ENCODE measurements at regions not wholly inside any gene's neighbourhood (a gene's known extent, or its start where the extent isn't known, plus 50 kb on each side); places are given as distances from the start of the nearest gene placed in this dataset.
A peak's percentile ranks its signal among the peaks of the same experiment; 100 is the strongest.

DNA sequence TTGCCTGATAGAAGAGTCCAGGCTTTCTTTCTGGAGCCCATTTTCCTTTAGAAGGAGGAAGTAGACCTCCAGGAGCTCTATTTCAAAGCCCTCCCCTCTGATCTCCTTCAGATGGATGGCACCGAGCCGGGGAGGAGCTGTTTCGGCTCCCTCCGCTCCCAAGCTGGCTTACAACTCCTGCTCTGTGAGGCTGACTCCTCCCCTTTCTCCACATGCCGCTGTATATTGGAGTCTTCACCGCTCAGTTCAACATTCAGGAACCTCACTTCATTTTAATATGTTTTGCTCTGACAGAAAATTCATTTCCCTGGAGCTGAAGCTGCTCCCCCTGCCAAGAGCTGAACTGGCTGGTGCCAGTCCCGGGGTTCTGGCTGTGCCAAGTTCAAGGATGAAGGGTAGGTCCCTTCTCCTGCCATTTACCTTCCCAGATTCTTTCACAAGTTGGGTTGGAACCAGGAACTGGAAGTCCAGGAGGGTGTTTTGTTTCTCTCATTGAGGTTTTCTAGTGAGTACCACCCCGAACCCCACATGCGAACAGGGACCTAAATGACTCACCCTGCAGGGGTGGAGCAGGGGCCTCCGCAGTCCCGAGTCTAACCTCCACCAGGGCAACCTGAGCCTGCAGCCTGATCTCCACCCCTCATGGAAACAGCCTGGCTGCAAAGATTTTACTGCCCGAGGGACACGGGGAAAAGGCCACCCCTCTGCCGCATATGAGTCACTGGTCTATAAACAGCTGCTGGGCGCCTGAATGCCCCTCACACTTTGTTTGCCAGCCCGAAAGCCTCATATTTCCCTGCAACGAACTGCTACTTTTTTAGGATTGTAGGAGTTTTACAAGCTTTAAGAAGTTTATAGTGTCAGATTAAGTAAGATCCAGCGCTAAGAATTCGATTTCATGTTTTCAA is 68.6 kb upstream of the FOXA2 start:
- no peak for DNase-seq

DNA sequence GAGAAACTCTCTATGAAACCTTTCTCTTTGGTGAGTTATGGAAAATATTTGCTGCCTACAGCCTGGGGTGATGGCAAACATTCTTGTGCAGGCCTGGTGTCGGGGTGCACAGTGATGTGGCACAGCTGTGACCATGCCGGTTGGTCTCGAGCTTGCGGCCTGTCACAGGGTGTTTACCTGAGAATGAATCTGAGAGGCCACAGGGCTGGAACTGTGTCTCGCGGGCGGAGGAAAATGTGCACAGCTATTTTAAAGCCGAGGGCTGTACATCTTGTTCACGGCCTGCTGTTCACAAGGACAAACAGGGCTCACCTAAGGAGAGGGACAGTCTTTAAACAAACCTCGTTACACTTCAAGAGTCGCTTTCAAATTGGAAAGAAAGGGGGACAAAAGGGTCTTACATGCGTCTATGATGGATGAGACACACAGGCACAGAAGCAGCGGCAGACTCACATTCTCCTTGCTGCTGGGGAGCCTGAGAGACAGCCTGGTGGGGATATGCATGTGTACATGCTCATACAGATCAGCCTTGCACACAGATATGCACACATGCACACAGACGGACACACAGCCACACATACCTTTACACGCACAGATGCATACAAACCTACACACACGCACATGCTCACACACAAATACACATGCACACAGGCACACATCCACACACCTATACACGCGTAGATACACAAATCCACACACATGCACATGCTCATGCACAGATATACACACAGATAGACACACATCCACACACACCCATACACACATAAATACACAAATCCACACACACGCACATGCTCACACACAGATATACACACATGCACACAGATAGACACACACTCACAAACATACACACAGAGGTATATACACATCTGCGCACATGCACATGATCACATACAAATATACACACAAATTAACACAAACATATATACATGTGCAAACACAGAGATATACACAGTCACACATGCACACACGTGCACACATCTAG is 69.6 kb upstream of the FOXA2 start:
- DNase-seq, result no peak

DNA sequence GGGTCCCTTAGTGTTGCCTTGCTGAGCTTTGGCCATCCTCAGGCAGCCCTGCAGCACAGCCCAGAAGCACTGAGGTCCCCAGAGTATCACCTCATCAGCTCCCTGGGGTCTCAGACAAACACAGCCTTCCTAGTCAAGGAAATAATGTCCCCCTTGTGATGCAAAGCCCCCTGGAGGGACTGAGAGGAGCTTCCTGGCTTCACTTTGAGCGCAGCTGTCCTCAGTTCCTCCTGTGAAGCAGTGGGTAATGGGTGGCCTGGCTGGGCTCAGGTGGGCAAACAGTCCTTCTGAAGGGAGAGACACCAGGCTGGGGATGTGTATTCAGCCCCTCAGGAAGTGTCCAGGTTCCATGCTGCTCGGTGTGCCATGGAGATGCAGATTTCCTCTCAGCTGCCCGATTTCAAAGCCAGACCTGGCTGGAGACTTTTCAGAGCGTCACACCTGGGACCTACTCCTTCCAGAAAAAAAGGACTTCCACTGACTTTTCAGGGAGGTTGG is 79.2 kb upstream of the FOXA2 start:
- no peak for DNase-seq

DNA sequence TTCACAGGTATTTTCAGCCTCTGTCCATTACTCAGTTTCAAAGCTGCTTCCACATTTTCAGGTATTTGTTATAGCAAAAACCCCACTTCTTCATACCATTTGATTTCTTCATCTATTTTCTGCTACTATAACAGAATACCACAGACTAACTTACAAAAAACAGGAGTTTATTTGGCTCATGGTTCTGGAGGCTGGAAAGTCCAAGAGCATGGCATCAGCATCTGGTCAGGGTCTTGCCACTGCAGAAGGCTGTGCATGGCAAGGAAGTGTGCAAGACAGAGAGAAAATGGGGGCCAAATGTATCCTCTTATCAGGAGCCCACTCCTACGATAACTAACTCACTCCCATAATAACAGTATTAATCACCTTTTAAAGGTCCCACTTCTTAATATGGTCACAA is 82.8 kb upstream of the FOXA2 start:
- DNase-seq, result no peak

DNA sequence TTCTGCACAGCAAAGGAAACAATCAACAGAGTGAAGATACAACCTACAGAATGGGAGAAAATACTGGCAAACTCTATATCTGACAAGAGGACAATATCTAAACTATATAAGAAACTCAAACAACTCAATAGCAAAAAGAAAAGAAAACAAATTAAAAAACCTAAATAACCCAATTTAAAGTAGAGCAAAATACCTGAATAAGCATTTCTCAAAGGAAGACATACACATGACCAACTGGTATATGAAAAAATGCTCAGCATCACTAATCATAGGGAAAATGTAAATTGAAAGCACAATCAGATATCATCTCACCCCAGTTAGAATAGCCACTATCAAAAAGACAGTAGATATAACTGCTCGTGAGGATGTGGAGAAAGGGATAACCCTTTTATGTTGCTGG is 87.8 kb upstream of the FOXA2 start:
- no peak for DNase-seq

DNA sequence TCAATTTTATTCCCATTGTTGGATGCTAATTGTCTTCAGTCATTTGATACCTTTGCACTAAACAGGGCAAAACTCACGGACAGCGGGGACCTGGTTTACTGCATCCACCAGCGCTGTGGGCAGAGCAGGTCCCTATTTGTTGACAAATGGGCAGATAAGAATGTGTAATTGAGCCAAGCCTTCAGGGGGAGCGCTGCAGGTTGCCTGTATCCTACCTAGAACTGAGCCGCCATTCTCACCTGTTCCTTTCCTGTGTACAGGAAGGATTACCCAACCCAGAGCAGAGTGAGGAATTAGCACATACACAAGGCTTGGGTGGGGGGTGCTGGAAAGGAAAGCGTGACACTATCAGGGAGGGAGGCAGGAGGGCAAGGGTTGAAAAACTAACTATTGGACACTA is 89.1 kb upstream of the FOXA2 start:
- no peak for DNase-seq

DNA sequence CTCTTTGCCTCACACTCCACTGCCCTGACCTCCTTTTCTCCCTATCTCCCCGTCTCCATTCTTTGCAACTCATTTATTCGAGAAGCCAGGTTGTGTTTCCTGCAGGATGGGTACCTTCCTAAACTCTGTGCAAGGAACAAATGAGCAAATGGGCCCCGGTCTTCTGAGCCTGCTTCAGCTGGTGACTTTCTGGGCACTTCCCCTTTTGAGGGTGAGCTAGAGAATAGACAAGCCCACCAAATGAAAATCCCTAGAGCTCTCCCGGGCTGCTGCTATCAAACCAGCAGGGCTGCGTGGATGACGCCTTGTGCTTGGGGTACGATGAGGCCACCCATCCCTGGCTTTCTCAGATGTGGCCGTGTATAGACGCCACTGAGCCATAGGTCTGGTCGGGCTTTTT is 91.0 kb upstream of the FOXA2 start:
- no peak for DNase-seq

DNA sequence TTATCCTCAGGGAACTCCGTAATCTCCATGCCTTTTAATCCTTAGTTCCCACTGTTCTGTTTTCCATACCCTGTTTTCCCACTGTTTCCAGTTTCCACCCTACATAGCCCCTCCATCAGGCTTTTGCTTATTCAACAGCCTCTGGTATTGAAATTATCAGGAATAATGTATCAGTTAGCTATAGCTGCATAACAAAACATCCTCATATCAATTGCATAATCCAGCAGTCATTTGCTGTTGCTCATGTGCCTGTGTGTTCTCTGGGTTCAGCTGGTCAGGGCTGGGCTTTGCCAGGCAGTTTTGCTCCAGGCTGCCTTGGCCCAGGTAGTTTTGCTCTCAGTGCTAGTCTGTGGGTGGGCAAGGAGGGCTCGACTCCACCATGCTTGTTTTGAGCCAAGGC is 94.3 kb upstream of the FOXA2 start:
- no peak for DNase-seq

DNA sequence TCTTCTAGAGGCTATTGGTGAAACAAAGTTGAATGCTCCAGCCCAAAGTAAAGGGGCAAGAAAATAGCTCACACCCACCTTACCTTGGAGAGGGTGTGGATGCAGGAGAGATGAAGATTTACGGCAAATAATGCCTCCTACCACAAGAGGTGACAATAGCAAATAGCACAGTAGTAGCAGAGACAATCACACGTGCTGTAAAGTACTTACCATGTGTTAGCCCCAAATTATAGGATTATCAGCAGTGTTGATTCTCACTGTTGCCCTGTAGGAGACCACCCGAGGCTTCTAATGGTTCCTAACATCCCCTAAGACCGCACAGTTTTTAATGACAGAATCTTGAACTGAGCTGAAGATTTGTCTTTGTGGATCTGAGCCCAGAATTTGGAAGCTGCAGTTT is 94.8 kb upstream of the FOXA2 start:
- DNase-seq, result no peak

DNA sequence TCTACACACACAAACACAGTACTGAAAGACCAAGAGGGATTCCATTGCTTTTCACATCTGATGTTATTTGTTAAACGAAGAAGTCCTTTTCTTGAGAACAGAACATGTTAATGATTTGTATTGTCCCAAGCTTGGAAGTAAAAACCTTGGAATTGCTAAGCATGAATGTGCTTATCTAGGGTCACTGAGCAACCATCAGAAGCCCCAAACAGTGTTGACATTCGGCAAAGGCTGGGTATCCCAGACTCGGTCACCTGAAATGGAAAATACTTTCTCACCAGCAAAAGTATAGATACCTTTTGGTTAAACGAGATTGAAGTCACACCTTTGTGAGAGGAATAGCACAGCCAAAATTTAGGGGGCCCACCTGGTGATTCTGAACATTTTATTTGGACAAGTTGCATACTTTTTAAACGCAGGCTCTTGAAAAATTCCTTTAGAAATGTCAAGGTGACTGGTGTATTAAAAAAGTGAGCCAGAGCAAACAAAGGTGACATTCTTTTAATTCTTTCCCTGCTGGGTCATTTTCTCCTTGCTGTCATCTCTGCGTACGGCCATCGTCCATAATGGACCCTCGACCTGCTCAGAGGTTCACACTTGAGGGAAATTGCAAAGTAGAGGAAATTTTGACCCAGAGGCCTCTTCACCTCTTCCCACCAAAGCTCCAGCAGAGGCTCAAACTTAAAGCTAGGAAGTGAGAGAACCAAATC is 95.8 kb upstream of the FOXA2 start:
- no peak for DNase-seq

DNA sequence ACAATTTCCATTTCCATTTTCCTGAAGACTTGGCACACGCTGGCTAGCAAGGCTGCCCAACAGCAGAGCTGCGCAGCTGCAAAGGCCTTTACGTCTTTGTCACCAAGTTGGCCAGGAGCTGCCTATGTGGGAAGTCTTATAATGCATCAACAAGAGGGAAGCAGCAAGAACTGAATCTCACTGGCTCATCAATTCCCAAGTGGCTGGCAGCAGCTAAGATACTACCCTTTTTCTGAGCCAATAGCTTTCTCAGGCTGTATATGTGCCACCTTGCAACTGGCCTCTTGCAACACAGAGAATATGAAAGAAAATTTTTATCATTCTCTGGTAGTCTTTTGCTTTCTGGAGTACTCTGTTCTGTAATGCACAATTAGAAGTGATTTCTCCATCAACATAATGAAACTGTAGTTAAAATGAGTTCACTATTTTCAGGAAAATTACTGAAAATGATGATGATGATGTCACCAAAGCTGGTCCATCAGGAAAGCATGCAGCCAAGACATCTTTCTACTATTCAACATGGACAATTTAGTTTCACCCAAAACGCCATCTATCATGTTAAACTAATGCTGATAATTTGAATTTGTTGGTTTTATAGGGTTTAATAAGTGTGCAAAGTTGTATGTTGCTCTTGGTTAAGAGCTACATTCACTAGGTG is 97.3 kb upstream of the FOXA2 start:
- DNase-seq, result no peak

DNA sequence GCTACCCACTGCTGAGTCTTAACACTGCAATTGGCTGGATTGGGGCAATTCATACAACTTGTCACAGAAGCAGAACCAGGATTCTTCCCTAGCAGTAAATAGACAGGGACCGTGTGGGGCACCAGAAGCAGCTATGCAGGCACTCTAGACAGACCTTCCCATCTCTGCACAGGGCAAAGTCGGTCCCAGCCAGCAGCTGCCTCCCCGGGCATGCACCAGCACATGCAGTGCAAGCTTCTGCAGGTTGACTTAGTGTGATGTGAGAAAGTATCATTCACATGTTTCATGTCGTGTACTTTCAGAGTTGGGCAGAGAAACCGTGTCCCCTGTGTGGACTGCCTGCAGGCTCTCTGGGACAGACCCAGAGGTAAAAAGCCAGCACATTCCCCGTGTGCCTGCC is 98.0 kb upstream of the FOXA2 start:
- DNase-seq, result no peak

DNA sequence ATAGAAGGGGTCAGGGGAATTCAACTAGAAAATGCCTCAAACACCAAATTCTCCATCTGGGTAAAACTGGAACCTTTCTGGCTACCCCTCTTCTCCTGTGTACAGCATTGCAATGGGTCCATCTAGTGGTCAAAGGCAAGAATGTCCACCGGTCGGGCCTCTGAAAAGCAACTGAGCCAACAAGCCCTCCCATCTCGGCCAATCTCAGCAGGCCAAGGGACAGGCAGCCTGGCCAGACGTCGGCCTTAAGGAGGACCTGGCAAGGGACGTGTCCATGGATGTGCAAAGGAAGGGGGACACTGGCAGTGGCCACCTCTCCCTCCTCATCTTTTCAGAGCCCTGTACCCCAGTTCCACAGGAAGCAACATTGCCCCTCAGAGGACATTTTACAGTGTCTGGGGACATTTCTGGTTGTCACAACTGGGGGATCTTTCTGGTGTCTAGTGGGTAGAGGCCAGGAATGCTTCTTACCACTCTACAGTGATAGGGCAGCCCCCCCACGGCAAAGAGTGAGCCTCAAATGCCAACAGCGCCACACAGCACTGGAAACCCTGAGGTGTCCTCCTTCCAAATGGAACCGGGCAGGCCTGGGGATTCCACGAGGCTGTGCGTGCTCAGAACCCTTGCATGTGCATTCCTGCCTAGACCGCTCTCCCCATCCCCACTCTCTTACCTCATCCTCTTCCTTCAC is 99.8 kb upstream of the FOXA2 start:
- peak; percentile 33 to 76 for DNase-seq

DNA sequence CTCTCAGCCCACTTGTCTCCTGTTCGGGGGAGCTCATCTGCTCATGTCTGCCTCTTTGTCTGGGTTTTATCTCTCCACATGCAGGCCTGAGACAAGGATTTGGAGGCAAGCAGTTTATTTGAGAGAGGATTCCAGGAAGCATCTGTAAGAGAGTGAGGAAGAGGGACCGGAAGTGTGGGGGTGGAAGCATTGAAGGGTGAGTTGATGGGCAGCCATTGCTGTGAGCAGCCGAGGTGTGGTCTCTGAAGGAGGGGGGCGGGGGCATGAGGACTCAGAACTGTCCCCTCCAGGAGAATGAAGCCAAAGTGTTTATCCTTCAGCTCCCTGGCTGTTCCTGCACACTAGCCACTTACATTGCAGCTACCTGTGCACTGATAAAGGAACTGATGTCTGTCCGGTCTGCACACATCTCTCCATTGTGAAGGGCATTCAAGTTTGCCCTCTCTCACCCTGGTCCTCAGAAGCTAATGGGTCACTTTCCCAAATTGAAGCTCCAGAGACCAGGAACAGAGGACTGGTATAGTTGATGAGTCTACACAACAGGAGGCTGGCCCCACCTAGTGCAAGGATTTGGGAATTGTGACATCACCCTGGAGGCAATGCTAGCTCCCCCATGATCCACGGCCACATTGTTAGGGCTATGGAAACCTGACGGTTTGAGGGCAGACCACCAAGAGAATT is 100.5 kb upstream of the FOXA2 start:
- DNase-seq, result no peak

DNA sequence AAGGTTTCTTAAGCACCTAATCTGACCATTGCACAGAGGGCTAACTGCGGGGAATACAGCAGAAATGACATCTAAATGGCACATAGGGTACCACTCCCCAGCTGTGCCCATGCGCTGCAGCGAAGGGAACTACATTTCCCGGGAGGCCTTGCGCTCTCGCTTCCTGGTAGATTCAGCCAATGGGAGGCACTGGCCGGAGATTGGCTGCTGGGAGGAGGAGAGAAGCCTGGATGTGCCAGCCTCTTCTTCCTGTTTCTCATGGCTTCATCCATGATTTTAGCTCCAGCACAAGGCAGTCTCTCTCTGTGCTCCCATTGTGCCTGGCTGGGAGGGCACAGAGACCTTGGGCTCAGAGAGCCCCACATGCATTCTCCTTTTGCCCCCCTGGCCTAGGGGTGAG is 101.7 kb upstream of the FOXA2 start:
- DNase-seq, result peak; percentile 27 to 73

DNA sequence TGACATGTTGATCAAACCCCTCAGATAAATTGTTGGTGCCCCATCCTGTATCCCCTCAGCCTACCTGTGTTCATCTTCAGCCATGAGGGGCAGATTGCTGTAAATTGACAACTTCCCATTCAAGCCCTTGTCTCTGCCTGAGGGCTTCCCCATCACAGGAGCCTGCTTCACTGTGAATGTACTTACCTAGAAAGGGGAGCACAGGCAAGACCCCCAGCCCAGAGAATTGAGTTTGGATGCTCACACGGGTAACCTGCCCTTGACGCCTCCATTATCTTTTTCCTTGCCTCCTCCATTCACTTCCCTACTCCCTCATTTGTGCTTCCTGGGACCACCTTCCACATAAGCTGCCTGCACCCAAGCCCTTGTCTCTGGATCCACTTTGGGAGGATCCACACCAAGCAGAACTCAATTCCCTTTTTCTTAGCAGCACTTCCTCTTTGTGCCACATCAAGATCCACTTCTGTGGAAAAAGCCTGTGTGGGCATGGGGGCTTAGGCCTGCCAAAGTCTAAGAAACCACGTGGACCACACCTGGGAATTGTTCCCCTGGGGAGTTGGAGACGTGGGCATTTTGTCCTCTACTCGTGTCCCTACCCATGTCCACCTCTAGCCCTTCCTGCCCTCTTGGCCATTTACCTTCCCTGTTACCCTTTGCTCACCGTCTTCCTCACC is 103.4 kb upstream of the FOXA2 start:
- DNase-seq, result no peak

DNA sequence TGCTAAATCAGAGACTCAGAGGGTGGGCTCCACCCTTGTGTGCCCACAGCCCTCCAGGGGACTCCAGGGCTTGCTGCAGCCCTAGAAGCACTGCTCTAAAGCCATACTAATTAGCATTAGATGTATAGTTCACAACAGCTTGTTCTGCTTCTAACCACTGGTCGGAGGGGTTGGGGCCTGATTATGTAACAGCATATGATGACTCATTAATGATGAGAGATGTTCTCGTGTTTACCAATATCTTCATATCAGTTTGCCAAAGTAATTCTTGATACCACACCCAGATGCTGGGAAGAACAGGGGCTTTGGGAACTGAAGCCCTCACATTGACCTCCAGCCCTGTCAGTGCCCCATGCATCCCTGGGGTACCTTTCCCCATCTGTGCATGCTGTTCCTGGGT is 104.1 kb upstream of the FOXA2 start:
- DNase-seq, result no peak

DNA sequence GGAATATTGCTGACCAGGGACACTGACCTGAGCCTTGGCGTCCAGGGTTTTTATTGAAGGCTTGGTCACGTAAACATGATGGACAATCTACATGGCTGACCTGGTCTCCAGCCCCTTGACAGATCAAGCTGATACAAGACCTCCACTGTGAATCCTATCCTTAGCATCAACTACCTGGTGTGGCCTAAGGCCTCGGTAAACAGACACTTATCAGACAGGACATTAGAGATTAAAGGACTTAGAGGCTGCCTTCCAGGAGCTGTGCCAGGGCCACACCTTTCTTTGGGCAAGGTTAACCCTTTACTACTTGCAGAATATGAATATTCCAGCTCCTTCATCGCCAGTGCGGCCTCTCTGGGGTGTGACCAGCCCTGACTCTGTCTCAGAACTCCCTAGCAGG is 104.9 kb upstream of the FOXA2 start:
- no peak for DNase-seq

DNA sequence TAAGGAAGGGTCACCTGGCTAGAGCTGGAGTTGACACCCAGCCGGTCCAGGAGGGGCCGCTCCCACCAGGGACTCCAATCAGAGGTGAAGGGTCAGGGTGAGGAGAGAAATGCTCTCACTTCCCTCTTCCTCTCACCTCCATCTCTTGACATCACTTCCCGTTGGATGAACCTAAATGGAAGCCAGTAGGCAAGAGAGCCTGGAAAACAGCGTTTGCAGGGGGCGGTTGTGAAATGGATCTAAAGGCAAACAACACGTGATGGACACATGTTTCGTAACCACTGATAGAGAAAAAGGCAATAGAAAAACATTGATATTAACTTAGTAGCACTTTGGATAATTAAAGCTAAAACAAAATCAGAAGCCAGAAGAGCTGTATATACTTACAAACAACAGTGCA is 105.6 kb upstream of the FOXA2 start:
- DNase-seq, result no peak

DNA sequence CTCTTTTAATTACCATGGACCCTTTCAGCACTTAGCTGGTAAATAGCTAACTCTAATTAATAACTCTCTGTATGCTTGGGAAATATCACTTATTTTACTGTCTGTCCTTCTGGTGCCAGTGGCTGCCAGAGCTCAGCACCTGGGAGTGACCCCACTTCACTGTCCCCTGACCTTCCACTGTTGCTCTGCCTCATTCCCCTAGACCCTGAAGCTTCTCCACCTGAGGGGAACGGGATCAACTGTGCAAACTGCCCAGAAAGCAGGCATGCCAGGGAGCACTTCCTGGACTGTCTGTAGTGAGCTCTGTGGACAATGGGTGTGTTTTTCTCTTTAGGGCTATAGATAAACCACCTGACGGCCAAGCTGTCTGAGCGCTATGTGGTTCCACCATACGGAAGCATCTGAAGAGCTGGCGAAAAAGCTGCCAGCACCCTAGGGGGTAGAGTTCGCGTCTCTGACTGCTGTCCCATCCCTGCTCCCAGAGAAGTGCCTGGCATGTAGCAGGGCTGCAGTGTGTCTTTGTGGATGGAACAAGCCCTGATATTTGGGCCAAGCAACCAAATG is 106.3 kb upstream of the FOXA2 start:
- no peak for DNase-seq
